Fibroblast of lung (primary cell): ENCODE measurements at regions not wholly inside any gene's neighbourhood (a gene's known extent, or its start where the extent isn't known, plus 50 kb on each side); places are given as distances from the start of the nearest gene placed in this dataset.

Experiments used
- DNase-seq, 2 donors: peaks; one replicate each; pipeline versions ENCODE4 v3.0.0 to v3.0.0-alpha.2; 2010; ENCODE audit warnings: low read depth in 2 of 2
- H2AFZ ChIP-seq: 2 replicates; pipeline ENCODE4 v1.5.1; 2012; ENCODE audit warnings: low read length, control low read depth, inconsistent platforms
- H3K27ac ChIP-seq: 2 replicates; pipeline ENCODE4 v1.5.1; 2011; ENCODE audit warnings: low read length, control low read depth; ENCODE audit not compliant: insufficient read depth
- H3K27me3 ChIP-seq: 2 replicates; pipeline ENCODE4 v1.5.1; 2011; ENCODE audit warnings: mild to moderate bottlenecking, low read length; ENCODE audit not compliant: control insufficient read depth, insufficient read depth
- H3K36me3 ChIP-seq: 2 replicates; pipeline ENCODE4 v1.5.1; 2011; ENCODE audit warnings: low read length; ENCODE audit not compliant: control insufficient read depth, insufficient read depth
- H3K4me1 ChIP-seq: 2 replicates; pipeline ENCODE4 v1.5.1; 2011; ENCODE audit warnings: low read length; ENCODE audit not compliant: control insufficient read depth, insufficient read depth; ENCODE audit errors: extremely low read depth
- H3K4me2 ChIP-seq: 2 replicates; pipeline ENCODE4 v1.5.1; 2011; ENCODE audit warnings: low read length, control low read depth; ENCODE audit not compliant: insufficient read depth; ENCODE audit errors: extremely low read depth
- H3K4me3 ChIP-seq, 4 experiments: fragments of 200-600 bp in 1 of 4; sonication (generic) in 1 of 4; replicated peaks in 1 of 4; 2 replicates each; pipeline ENCODE4 v1.5.1; 2011 to 2016; ENCODE audit warnings: low read length in 4 of 4, low read depth in 3 of 4, mild to moderate bottlenecking in 3 of 4, control low read depth in 2 of 4, inconsistent platforms in 1 of 4, mixed read lengths in 1 of 4; ENCODE audit not compliant: insufficient read depth in 1 of 4; ENCODE audit errors: control extremely low read depth in 1 of 4
- H3K79me2 ChIP-seq: 2 replicates; pipeline ENCODE4 v1.5.1; 2012; ENCODE audit warnings: mild to moderate bottlenecking, low read length, inconsistent platforms; ENCODE audit not compliant: control insufficient read depth, insufficient read depth
- H3K9ac ChIP-seq: 2 replicates; pipeline ENCODE4 v1.5.1; 2011; ENCODE audit warnings: mild to moderate bottlenecking, low read length, control low read depth; ENCODE audit not compliant: insufficient read depth
- H3K9me3 ChIP-seq: 2 replicates; pipeline ENCODE4 v1.5.1; 2012; ENCODE audit warnings: low read depth, low read length; ENCODE audit not compliant: control insufficient read depth, insufficient read depth
- H4K20me1 ChIP-seq: 2 replicates; pipeline ENCODE4 v1.5.1; 2011; ENCODE audit warnings: low read length; ENCODE audit not compliant: control insufficient read depth, insufficient read depth; ENCODE audit errors: extremely low read depth
- EZH2 ChIP-seq: IDR thresholded peaks from 2 replicates; pipeline ENCODE4 v1.5.1; 2012; ENCODE audit warnings: low read length, control low read depth, mild to moderate bottlenecking; ENCODE audit errors: missing control alignments
- TF ChIP-seq, protein P1 (sequence below), 2 donors: IDR thresholded peaks in 1 of 2; conservative IDR thresholded peaks in 1 of 2; 1 replicate in 1 of 2; 2 replicates in 1 of 2; pipeline ENCODE4 v1.5.1; 2011 to 2012; ENCODE audit warnings: low read length in 2 of 2, control low read depth in 1 of 2, inconsistent platforms in 1 of 2, low read depth in 1 of 2, mild to moderate bottlenecking in 1 of 2

DNA sequence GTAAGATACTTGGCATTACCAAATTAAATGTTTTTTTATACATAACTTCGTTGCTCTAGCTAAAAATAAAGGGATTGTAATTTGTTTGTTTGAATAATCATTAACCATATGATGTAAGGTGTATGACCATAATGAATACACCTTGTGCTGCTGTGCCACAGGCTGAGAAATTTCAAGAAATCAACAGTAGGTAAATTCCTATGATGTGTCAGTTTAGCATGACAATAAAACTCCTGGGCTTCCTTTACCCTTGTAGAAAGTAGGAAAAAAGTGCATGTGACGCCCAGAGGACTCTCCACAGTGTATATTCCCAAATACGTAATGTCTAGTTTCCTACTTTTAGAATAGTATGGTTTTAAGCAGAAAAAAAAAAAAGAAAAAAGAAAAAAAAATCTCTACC, 208.1 kb downstream of the SATB1 start:
- no peaks in the 10 kb centered on the region for H3K9me3 ChIP-seq
- no peaks in the 10 kb centered on the region for H3K27me3 ChIP-seq

DNA sequence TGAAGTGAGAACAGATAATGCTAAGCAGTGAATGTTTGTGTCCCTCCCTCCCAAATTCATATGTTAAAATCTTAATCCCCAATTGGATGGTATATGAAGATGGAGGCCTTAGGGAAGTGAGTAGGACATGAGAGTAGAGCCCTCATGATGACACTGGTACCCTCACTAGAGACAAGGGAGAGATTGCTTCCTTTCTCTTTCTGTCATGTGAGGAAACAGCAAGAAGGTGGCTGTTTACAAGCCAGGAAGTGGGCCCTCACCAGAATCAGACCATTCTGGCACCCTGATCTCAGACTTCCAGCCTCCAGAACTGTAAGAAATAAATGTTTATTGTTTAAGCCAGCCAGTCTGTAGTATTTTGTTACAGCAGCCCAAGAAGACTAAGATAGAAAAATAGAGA, 209.5 kb downstream of the SATB1 start:
- Histone ChIP-seq H3K4me1 (no peaks in the 10 kb centered on the region), H3K27me3 (no peaks in the 10 kb centered on the region), H2AFZ (no peak overlapping the region), H3K4me3 (no peak overlapping the region), H3K9ac (no peak overlapping the region), H3K9me3 (no peaks in the 10 kb centered on the region), H3K27ac (no peak overlapping the region), H3K4me2 (no peak overlapping the region), H4K20me1 (no peaks in the 10 kb centered on the region), H3K79me2 (no peaks in the 10 kb centered on the region), H3K36me3 (no peaks in the 10 kb centered on the region)
- TF ChIP-seq, protein P1, sequence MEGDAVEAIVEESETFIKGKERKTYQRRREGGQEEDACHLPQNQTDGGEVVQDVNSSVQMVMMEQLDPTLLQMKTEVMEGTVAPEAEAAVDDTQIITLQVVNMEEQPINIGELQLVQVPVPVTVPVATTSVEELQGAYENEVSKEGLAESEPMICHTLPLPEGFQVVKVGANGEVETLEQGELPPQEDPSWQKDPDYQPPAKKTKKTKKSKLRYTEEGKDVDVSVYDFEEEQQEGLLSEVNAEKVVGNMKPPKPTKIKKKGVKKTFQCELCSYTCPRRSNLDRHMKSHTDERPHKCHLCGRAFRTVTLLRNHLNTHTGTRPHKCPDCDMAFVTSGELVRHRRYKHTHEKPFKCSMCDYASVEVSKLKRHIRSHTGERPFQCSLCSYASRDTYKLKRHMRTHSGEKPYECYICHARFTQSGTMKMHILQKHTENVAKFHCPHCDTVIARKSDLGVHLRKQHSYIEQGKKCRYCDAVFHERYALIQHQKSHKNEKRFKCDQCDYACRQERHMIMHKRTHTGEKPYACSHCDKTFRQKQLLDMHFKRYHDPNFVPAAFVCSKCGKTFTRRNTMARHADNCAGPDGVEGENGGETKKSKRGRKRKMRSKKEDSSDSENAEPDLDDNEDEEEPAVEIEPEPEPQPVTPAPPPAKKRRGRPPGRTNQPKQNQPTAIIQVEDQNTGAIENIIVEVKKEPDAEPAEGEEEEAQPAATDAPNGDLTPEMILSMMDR (conservative IDR thresholded peaks at IDR 0.05 in 1 of 2, IDR thresholded peaks at IDR 0.05 in 1 of 2; ENCODE audit: low read depth in 1 of 2, low read length in 2 of 2) = no peak
- TF ChIP-seq EZH2 = no peak
- no peak for DNase-seq

More for the DNA sequence above, 208.1 kb downstream of the SATB1 start:
- no peak overlapping the region for H3K4me3 ChIP-seq
- no peak for DNase-seq
- H3K79me2 ChIP-seq = no peaks in the 10 kb centered on the region
- H4K20me1 ChIP-seq = no peaks in the 10 kb centered on the region
- no peak overlapping the region for H3K27ac ChIP-seq
- no peak overlapping the region for H2AFZ ChIP-seq
- no peak overlapping the region for H3K9ac ChIP-seq
- H3K36me3 ChIP-seq = no peaks in the 10 kb centered on the region
- H3K4me1 ChIP-seq = no peaks in the 10 kb centered on the region
- H3K4me2 ChIP-seq = no peak overlapping the region
- TF ChIP-seq EZH2 = no peak
- TF ChIP-seq, protein P1 (conservative IDR thresholded peaks at IDR 0.05 in 1 of 2, IDR thresholded peaks at IDR 0.05 in 1 of 2; ENCODE audit: low read depth in 1 of 2, low read length in 2 of 2) = no peak

DNA sequence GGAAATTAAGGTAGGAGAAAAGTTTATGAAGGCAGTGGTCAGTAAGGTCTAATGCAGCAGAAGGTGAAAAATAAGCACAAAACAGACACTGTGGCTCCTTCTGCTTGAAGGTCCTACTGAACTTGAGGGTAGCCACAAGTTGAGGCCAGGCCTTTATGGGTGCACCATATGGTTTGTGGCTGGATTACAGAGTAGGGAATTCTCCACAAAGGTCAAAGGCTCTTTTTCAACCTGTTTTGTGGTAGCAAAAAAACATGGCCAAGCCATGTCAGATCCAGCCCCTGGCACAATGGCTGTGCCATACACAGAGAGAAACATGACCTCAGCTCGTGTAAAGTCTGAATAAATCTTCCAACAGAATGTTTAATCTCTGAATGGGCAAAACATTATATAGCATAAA, 214.0 kb downstream of the SATB1 start:
- no peak for DNase-seq
- Histone ChIP-seq H3K4me2 (no peak overlapping the region), H3K79me2 (no peaks in the 10 kb centered on the region), H3K9ac (no peak overlapping the region), H2AFZ (no peak overlapping the region), H3K36me3 (no peaks in the 10 kb centered on the region), H3K27me3 (no peaks in the 10 kb centered on the region), H3K27ac (no peak overlapping the region), H4K20me1 (no peaks in the 10 kb centered on the region), H3K4me1 (no peaks in the 10 kb centered on the region), H3K4me3 (no peak overlapping the region), H3K9me3 (no peaks in the 10 kb centered on the region)
- TF ChIP-seq, protein P1 (conservative IDR thresholded peaks at IDR 0.05 in 1 of 2, IDR thresholded peaks at IDR 0.05 in 1 of 2; ENCODE audit: low read depth in 1 of 2, low read length in 2 of 2) = no peak
- no peak for TF ChIP-seq EZH2
